H9 (cell line): ENCODE measurements at regions not wholly inside any gene's neighbourhood (a gene's known extent, or its start where the extent isn't known, plus 50 kb on each side); places are given as distances from the start of the nearest gene placed in this dataset.

ENCODE experiments used
- DNase-seq: peaks from one replicate; pipeline ENCODE4 v3.0.0-alpha.2; 2017
- H2AFZ ChIP-seq: one replicate; pipeline ENCODE4 v1.6.1; 2013; ENCODE audit warnings: mild to moderate bottlenecking, low read length, control low read depth, moderate library complexity
- H2AK5ac ChIP-seq: 2 replicates; pipeline ENCODE4 v1.6.1; 2013; ENCODE audit warnings: low read length, control low read depth, mixed read lengths; ENCODE audit not compliant: insufficient read length
- H2BK120ac ChIP-seq: one replicate; pipeline ENCODE4 v1.6.1; 2013; ENCODE audit warnings: low read depth, mild to moderate bottlenecking, low read length, control low read depth, inconsistent platforms; ENCODE audit not compliant: poor library complexity, severe bottlenecking
- H2BK12ac ChIP-seq: 2 replicates; pipeline ENCODE4 v1.6.1; 2013; ENCODE audit warnings: low read length, control low read depth, mixed read lengths, low read depth; ENCODE audit not compliant: insufficient read length
- H2BK15ac ChIP-seq: 2 replicates; pipeline ENCODE4 v1.6.1; 2013; ENCODE audit warnings: low read depth, low read length, control low read depth
- H2BK20ac ChIP-seq: one replicate; pipeline ENCODE4 v1.6.1; 2013; ENCODE audit warnings: low read depth, mild to moderate bottlenecking, low read length, control low read depth, inconsistent platforms; ENCODE audit not compliant: poor library complexity, severe bottlenecking
- H2BK5ac ChIP-seq: 2 replicates; pipeline ENCODE4 v1.6.1; 2013; ENCODE audit warnings: low read length, control low read depth, mixed read lengths; ENCODE audit not compliant: insufficient read length
- H3K14ac ChIP-seq: 2 replicates; pipeline ENCODE4 v1.6.1; 2013; ENCODE audit warnings: low read length, control low read depth; ENCODE audit not compliant: insufficient read depth
- H3K18ac ChIP-seq: 2 replicates; pipeline ENCODE4 v1.6.1; 2013; ENCODE audit warnings: low read depth, mild to moderate bottlenecking, mixed read lengths, low read length, control low read depth; ENCODE audit not compliant: insufficient read length
- H3K23ac ChIP-seq: 2 replicates; pipeline ENCODE4 v1.6.1; 2013; ENCODE audit warnings: low read length, control low read depth, mixed read lengths, low read depth; ENCODE audit not compliant: insufficient read length
- H3K23me2 ChIP-seq: 2 replicates; pipeline ENCODE4 v1.6.1; 2013; ENCODE audit warnings: low read depth, mild to moderate bottlenecking, mixed read lengths, low read length, control low read depth; ENCODE audit not compliant: insufficient read length, poor library complexity, severe bottlenecking
- H3K27ac ChIP-seq: 2 replicates; pipeline ENCODE4 v1.5.1; 2013; ENCODE audit warnings: low read length, control low read depth, mixed read lengths, low read depth; ENCODE audit not compliant: insufficient read length
- H3K27me3 ChIP-seq: 2 replicates; pipeline ENCODE4 v1.6.1; 2013; ENCODE audit warnings: low read length, control low read depth, inconsistent platforms; ENCODE audit not compliant: insufficient read depth
- H3K4ac ChIP-seq: 2 replicates; pipeline ENCODE4 v1.6.1; 2013; ENCODE audit warnings: low read depth, mild to moderate bottlenecking, control low read depth, inconsistent platforms, low read length, moderate library complexity
- H3K4me1 ChIP-seq: 2 replicates; pipeline ENCODE4 v1.6.1; 2013; ENCODE audit warnings: low read length, control low read depth, inconsistent platforms; ENCODE audit not compliant: insufficient read depth
- H3K4me2 ChIP-seq: 2 replicates; pipeline ENCODE4 v1.6.1; 2013; ENCODE audit warnings: low read length, control low read depth, mixed read lengths; ENCODE audit not compliant: insufficient read length, insufficient read depth
- H3K56ac ChIP-seq: 2 replicates; pipeline ENCODE4 v1.6.1; 2013; ENCODE audit warnings: low read depth, mild to moderate bottlenecking, mixed read lengths, low read length, control low read depth; ENCODE audit not compliant: insufficient read length
- H3K79me1 ChIP-seq: 2 replicates; pipeline ENCODE4 v1.6.1; 2013; ENCODE audit warnings: low read depth, mild to moderate bottlenecking, moderate library complexity, low read length, control low read depth, inconsistent platforms; ENCODE audit not compliant: insufficient read depth, poor library complexity, severe bottlenecking
- H3K79me2 ChIP-seq: 2 replicates; pipeline ENCODE4 v1.6.1; 2013; ENCODE audit warnings: low read length, control low read depth, inconsistent platforms; ENCODE audit not compliant: insufficient read depth
- H3K9ac ChIP-seq: 2 replicates; pipeline ENCODE4 v1.6.1; 2013; ENCODE audit warnings: low read length, control low read depth, mixed read lengths; ENCODE audit not compliant: insufficient read length; ENCODE audit errors: extremely low read depth
- H3K9me3 ChIP-seq: one replicate; pipeline ENCODE4 v1.6.1; 2013; ENCODE audit warnings: low read depth, low read length, inconsistent platforms; ENCODE audit not compliant: control insufficient read depth
- H3T11ph ChIP-seq: one replicate; pipeline ENCODE4 v1.6.1; 2013; ENCODE audit warnings: mild to moderate bottlenecking, low read length, control low read depth, inconsistent platforms
- H4K20me1 ChIP-seq: one replicate; pipeline ENCODE4 v1.6.1; 2013; ENCODE audit not compliant: control insufficient read depth, insufficient read length, insufficient read depth
- H4K5ac ChIP-seq: 2 replicates; pipeline ENCODE4 v1.6.1; 2013; ENCODE audit warnings: low read depth, mild to moderate bottlenecking, mixed read lengths, low read length, control low read depth; ENCODE audit not compliant: insufficient read length
- H4K8ac ChIP-seq: replicated peaks from 2 replicates; pipeline ENCODE4 v1.6.1; 2013; ENCODE audit warnings: low read length, control low read depth, mixed read lengths, low read depth; ENCODE audit not compliant: insufficient read length
- H4K91ac ChIP-seq: 2 replicates; pipeline ENCODE4 v1.6.1; 2013; ENCODE audit warnings: low read depth, mild to moderate bottlenecking, moderate library complexity, mixed read lengths, low read length, control low read depth; ENCODE audit not compliant: insufficient read length
- H3K27ac Mint-ChIP-seq, 3 experiments: 2 replicates in 2 of 3; 3 replicates in 1 of 3; pipeline ENCODE4 v1.8.0; 2020 to 2021; ENCODE audit warnings: mixed read lengths in 3 of 3, mild to moderate bottlenecking in 1 of 3, moderate library complexity in 1 of 3
- H3K27me3 Mint-ChIP-seq: 2 replicates; pipeline ENCODE4 v1.8.0; 2021; ENCODE audit warnings: low read depth, mild to moderate bottlenecking, moderate library complexity, mixed read lengths
- H3K36me3 Mint-ChIP-seq, 3 experiments: 2 replicates in 2 of 3; 3 replicates in 1 of 3; pipeline ENCODE4 v1.8.0; 2020 to 2021; ENCODE audit warnings: low read depth in 3 of 3, mixed read lengths in 3 of 3; ENCODE audit not compliant: insufficient read depth in 1 of 3
- H3K4me1 Mint-ChIP-seq, 2 experiments: 2 replicates each; pipeline ENCODE4 v1.8.0; 2020; ENCODE audit warnings: mixed read lengths in 2 of 2
- H3K4me3 Mint-ChIP-seq, 2 experiments: 2 replicates in 1 of 2; 3 replicates in 1 of 2; pipeline ENCODE4 v1.8.0; 2020 to 2021; ENCODE audit warnings: mild to moderate bottlenecking in 2 of 2, mixed read lengths in 2 of 2, moderate library complexity in 1 of 2
- H3K9me3 Mint-ChIP-seq, 2 experiments: 2 replicates in 1 of 2; 3 replicates in 1 of 2; pipeline ENCODE4 v1.8.0; 2020; ENCODE audit warnings: mild to moderate bottlenecking in 2 of 2, mixed read lengths in 2 of 2, moderate library complexity in 1 of 2
- CTCF ChIP-seq: fragments of 200-600 bp; sonication (generic); conservative IDR thresholded peaks from 3 replicates; pipeline ENCODE4 v1.8.0; 2021; ENCODE audit warnings: antibody characterized with exemption, mild to moderate bottlenecking
- WGBS: extraction: QIAGEN DNeasy Blood & Tissue Kit; methylation state at CpG from one replicate; pipeline ENCODE4 v1.1.7; 2013; ENCODE audit warnings: missing lambda C conversion rate, low lambda C conversion rate, mixed read lengths; ENCODE audit not compliant: insufficient read length; ENCODE audit errors: extremely low coverage; 5-methylcytosine and 5-hydroxymethylcytosine counted together

- no peaks in the 10 kb centered on the region for H3K79me1 ChIP-seq
- H4K91ac ChIP-seq: no peak overlapping the region
- H3K79me2 ChIP-seq: no peaks in the 10 kb centered on the region
- H2AFZ ChIP-seq: no peak overlapping the region
- H4K8ac ChIP-seq: no peak overlapping the region
- no peak overlapping the region for H3K9ac ChIP-seq
- Mint-ChIP-seq H3K27me3 (no peaks in the 10 kb centered on the region), H3K36me3 (no peaks in the 10 kb centered on the region), H3K27ac (no peak overlapping the region; a peak in 1 of 7 replicates), H3K4me3 (no peak overlapping the region), H3K9me3 (no peaks in the 10 kb centered on the region), H3K4me1 (no peaks in the 10 kb centered on the region)
- no peak overlapping the region for H2BK5ac ChIP-seq
- H4K5ac ChIP-seq: peak overlapping the region; percentile 42
- no peak overlapping the region for H3K18ac ChIP-seq
- no peak overlapping the region for H3K4me2 ChIP-seq
- H4K20me1 ChIP-seq: no peaks in the 10 kb centered on the region
- no peaks in the 10 kb centered on the region for H3K9me3 ChIP-seq
- H3K27ac ChIP-seq: no peak overlapping the region
- H3T11ph ChIP-seq: no peak overlapping the region
- H3K23me2 ChIP-seq: no peaks in the 10 kb centered on the region
- H3K23ac ChIP-seq: no peak overlapping the region
- no peak overlapping the region for H3K56ac ChIP-seq
- no peaks in the 10 kb centered on the region for H3K27me3 ChIP-seq
- no peak overlapping the region for H2BK120ac ChIP-seq
- TF ChIP-seq CTCF: no peak
- no peak overlapping the region for H3K14ac ChIP-seq
- H2BK15ac ChIP-seq: no peak overlapping the region
- no peak overlapping the region for H3K4ac ChIP-seq
- no peak overlapping the region for H2AK5ac ChIP-seq
- no peak for DNase-seq
- no peak overlapping the region for H2BK12ac ChIP-seq
- no peak overlapping the region for H2BK20ac ChIP-seq
- H3K4me1 ChIP-seq: no peaks in the 10 kb centered on the region
- WGBS: no CpG with 5 or more reads among the region's 1 CpG
These were observed 602.9 kb downstream of the NTRK3 start for GRCh38 chr15:87653646-87654045.
